Activated CD4-positive, alpha-beta T cell treated with anti-CD3 and anti-CD28 coated beads for 48 hours (primary cell): ENCODE measurements at regions not wholly inside any gene's neighbourhood (a gene's known extent, or its start where the extent isn't known, plus 50 kb on each side); places are given as distances from the start of the nearest gene placed in this dataset.

Experiments
- DNase-seq: peaks from one replicate; pipeline ENCODE4 v3.0.0-alpha.2; 2020

DNA sequence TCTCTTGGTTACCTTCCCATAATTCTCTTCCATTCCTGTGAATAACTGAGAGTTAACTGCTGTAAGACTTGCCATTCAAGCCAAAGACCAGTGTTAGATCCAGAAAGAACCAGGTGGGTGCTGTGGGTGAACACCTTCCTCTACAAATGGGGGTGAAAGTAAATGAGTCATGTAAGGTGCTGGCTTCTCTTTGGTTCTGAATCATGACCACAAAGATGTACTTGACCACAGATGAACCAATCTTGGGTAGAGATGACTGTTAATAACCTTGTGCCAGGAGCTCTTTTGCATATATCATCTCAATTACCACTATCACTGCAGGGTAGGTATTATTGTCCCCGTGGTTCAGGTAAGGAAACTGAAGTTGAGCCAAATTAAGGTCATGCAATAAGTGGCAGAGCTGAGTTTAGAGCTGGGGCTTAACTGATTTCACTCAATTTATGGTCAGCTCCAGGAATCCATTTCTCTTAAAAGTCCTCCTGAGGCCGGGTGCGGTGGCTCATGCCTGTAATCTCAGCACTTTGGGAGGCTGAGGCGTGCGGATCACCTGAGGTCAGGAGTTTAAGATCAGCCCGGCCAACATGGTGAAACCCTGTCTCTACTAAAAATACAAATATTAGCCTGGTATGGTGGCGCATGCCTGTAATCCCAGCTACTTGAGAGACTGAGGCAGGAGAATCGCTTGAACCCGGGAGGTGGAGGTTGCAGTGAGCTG, 244.9 kb upstream of the CXCR4 start:
- DNase-seq = no peak

GRCh38 chr2:136361521-136361920, 243.6 kb upstream of the CXCR4 start:
- DNase-seq = no peak

DNA sequence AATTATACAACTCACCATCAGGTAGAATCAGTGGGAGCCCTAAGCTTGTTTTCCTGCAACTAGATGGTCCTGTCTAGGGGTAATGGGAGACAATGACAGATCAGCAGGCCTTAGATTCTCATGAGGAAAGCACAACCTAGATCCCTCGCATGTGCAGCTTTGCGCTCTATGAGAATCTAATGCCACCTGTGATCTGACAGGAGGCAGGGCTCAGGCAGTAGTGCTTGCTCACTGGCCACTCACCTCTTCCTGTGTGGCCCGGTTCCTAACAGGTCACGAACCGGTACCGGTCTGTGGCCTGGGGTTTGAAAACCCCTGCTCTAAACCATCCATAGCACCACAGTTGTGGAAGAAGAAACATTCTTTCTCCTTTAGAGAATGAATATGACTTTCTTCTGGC, 242.8 kb upstream of the CXCR4 start:
- DNase-seq = no peak

- DNase-seq = no peak
Observed at GRCh38 chr2:136359121-136359965, 241.4 kb upstream of the CXCR4 start.

GRCh38 chr2:136358576-136358975, 240.6 kb upstream of the CXCR4 start:
- no peak for DNase-seq

DNA sequence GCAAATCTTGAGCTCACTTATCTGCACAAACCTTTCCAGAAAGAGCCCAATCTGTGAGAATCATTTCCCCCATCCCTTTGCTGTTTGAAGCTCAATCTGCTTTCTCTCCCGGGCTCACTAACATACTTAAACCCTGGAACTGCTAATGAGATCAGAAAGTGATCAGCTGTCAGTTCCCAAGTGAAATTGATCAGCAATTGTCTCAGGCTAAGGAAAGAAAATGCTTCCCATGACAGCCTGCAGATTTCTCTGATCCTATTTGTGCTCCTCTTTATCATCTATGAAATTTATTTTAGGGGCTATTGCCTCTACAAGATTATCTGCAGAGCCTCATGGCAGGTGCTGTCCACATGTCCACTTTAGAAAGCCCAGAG, 239.0 kb upstream of the CXCR4 start:
- no peak for DNase-seq

- DNase-seq = no peak
Observed at GRCh38 chr2:136356125-136357006, 238.4 kb upstream of the CXCR4 start.

- no peak for DNase-seq
Observed at GRCh38 chr2:136351684-136352083, 233.7 kb upstream of the CXCR4 start.

DNA sequence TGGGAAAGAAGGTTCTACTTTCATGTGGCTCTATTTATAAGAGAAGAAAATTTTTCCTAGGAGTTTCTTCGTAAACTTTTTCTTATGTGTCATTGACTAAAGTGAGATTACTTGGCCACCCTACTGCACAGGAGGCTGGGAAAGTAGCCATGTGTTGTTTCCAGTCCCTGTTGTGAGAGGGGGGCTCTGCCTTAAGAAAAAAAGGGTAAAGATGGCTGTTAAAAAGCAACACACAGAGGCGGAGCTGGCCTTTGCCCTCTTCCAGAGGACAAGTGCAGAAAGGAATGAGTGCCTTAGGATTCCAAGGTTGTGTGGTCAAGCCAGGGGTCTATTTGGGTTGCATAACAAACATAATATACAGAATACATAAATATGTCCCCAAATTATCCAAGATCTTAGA, 230.0 kb upstream of the CXCR4 start:
- DNase-seq = no peak

- no peak for DNase-seq
Observed at GRCh38 chr2:136344339-136344738, 226.4 kb upstream of the CXCR4 start.

DNA sequence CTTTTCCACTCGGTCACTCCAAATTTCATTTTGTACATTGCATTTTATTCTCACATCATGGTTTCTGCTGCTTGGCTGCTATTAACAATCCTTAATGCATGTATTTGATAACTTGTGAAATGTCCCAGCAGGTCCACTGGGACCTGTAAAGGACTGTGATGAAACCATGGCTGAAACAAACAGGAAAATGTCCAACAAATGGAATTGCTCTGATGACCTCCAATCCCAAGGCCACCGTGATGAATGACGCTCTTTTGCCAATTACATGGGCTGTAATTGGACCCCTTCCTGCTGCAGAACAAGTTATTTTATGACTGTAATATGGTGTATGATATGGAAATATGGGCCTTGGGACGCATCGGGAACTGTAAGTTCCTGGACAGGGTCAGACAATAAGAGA, 224.2 kb upstream of the CXCR4 start:
- no peak for DNase-seq

DNA sequence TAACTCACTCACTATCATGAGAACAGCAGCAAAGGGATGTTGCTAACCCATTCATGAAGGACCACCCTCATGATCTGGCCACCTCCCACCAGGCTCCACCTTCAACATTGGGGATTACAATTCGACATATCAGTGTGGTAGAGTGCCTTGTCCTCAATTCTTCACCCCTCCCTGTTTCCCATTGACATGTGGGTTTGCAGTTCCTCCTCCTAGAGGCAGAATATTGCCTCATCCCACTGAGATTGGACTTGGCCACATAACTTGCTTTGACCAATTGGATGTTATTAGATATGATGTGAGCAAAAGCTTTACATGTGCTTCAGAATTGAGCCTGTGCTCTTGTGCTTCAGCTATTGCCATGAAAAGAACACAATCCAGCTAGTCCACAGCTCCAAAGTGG, 217.0 kb upstream of the CXCR4 start:
- no peak for DNase-seq

GRCh38 chr2:136332436-136333095, 214.6 kb upstream of the CXCR4 start:
- no peak for DNase-seq

- no peak for DNase-seq
Observed at GRCh38 chr2:136331226-136331625, 213.3 kb upstream of the CXCR4 start.

GRCh38 chr2:136328207-136328795, 210.4 kb upstream of the CXCR4 start:
- DNase-seq = no peak

GRCh38 chr2:136327162-136327852, 209.4 kb upstream of the CXCR4 start:
- DNase-seq = peak; percentile 88

GRCh38 chr2:136325844-136326331, 207.9 kb upstream of the CXCR4 start:
- no peak for DNase-seq

- DNase-seq = no peak
Observed at GRCh38 chr2:136324966-136325365, 207.0 kb upstream of the CXCR4 start.

DNA sequence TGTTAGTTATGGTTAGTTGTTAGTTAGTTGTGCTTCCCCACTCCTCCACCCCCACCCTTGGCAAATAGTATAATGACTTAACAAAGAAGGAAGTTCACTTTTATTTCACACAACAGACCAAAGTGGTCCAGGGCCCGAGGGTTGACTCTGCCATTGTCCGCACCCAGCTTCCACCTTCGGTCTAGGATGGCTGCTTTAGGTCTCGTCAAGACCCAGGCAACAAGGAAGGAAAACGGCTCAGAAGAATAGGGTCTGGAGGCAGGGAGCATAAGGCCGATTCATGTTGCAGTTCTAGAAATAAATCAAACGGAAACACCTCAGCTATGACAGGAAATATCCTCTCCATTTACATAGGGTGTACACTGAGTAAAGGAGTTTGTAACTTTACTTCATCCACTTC, 206.0 kb upstream of the CXCR4 start:
- DNase-seq = no peak

- DNase-seq = no peak
Observed at GRCh38 chr2:136323195-136323594, 205.2 kb upstream of the CXCR4 start.

GRCh38 chr2:136322428-136322827, 204.5 kb upstream of the CXCR4 start:
- DNase-seq = no peak

DNA sequence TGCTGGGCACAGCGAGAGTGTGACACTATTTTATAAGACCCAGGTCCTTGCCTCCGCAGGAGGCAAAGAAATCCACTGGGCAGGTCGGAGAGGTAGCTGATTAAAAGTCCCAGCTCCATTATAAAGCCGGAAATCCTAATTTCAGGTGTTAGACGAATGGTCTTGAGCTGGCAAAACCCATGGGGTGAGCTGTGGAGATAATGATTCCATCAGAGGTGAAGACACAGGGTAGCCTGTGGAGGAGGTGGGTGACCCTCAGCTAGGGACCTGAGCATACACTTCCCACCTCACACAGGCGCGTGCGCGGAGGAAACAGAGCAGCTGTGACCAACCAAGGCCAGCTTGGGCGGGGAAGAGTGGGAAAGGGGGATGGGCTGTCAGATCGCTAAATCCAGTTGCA, 201.7 kb upstream of the CXCR4 start:
- DNase-seq = peak; percentile 17
